Thyroid gland (tissue), 4 donors: ENCODE measurements at regions not wholly inside any gene's neighbourhood (a gene's known extent, or its start where the extent isn't known, plus 50 kb on each side); places are given as distances from the start of the nearest gene placed in this dataset.
"Not testable (repeated sequence)": the region's sequence is repeated elsewhere in the genome, so short reads cannot be mapped to it uniquely, and the experiment has no call there.

ENCODE experiments used
- DNase-seq, 2 donors: peaks; one replicate each; pipeline ENCODE4 v3.0.0-alpha.2; 2019
- H3K27ac ChIP-seq, 3 donors: fragments of 200-600 bp; sonication (generic); 1 replicate in 2 of 3; 2 replicates in 1 of 3; pipeline ENCODE4 v1.5.1; 2016 to 2019; ENCODE audit warnings: mild to moderate bottlenecking in 1 of 3, moderate library complexity in 1 of 3
- H3K27me3 ChIP-seq: fragments of 200-600 bp; sonication (generic); one replicate; pipeline ENCODE4 v1.5.1; 2019
- H3K36me3 ChIP-seq, 2 donors: fragments of 200-600 bp; sonication (generic); one replicate each; pipeline ENCODE4 v1.5.1; 2016 to 2019
- H3K4me1 ChIP-seq, 2 donors: fragments of 200-600 bp; sonication (generic); one replicate each; pipeline ENCODE4 v1.5.1; 2017 to 2019
- H3K4me3 ChIP-seq, 3 donors: fragments of 200-600 bp; sonication (generic); replicated peaks in 1 of 3; 1 replicate in 2 of 3; 2 replicates in 1 of 3; pipeline ENCODE4 v1.5.1; 2016; ENCODE audit warnings: mild to moderate bottlenecking in 1 of 3
- H3K9me3 ChIP-seq: fragments of 200-600 bp; sonication (generic); one replicate; pipeline ENCODE4 v1.5.1; 2017
- CTCF ChIP-seq, 6 experiments: fragments of 200-600 bp in 3 of 6; fragments of 450-650 bp in 3 of 6; sonication (generic) in 3 of 6; IDR thresholded peaks; one replicate each; pipeline ENCODE4 v1.5.1; 2016 to 2019; ENCODE audit warnings: antibody characterized with exemption in 6 of 6, mild to moderate bottlenecking in 2 of 6, inconsistent platforms in 1 of 6, moderate library complexity in 1 of 6
- POLR2A ChIP-seq, 2 donors: fragments of 450-650 bp; IDR thresholded peaks; one replicate each; pipeline ENCODE4 v1.6.1; 2017; ENCODE audit warnings: antibody characterized with exemption in 2 of 2, mild to moderate bottlenecking in 2 of 2, moderate library complexity in 1 of 2
- WGBS, 2 donors: methylation state at CpG; one replicate each; pipeline ENCODE4 v1.1.5; 2017; 5-methylcytosine and 5-hydroxymethylcytosine counted together
- intact Hi-C: fragments of 100-400 bp; cut with DNase I; formaldehyde crosslinking; loops from one replicate; pipeline ENCODE4 v1.15.1; 2023

- no peak overlapping the region for H3K27ac ChIP-seq
- no peak overlapping the region for H3K4me3 ChIP-seq
- no peaks in the 10 kb centered on the region for H3K27me3 ChIP-seq
- H3K4me1 ChIP-seq = no peaks in the 10 kb centered on the region
- intact Hi-C loops = no loop called here
- no peaks in the 10 kb centered on the region for H3K9me3 ChIP-seq
- WGBS, 2 donors = 93 to 94% methylated on average over 2 of the region's 2 CpGs
- DNase-seq = no peak
- H3K36me3 ChIP-seq = no peaks in the 10 kb centered on the region
- no peak for TF ChIP-seq POLR2A (IDR thresholded peaks at IDR 0.05)
- no peak for TF ChIP-seq CTCF (IDR thresholded peaks at IDR 0.05)
These were observed 142.9 kb downstream of the DIRAS2 start for GRCh38 chr9:90499761-90500160.

GRCh38 chr9:90502134-90502533 lies 140.5 kb downstream of the DIRAS2 start:
- Histone ChIP-seq H3K4me1 (no peaks in the 10 kb centered on the region), H3K36me3 (no peaks in the 10 kb centered on the region), H3K4me3 (no peak overlapping the region), H3K27ac (no peak overlapping the region), H3K9me3 (no peaks in the 10 kb centered on the region), H3K27me3 (no peaks in the 10 kb centered on the region)
- TF ChIP-seq CTCF (IDR thresholded peaks at IDR 0.05) (no peak), POLR2A (IDR thresholded peaks at IDR 0.05) (no peak)
- DNase-seq = no peak
- WGBS, 2 donors = 81 to 92% methylated on average over 4 of the region's 4 CpGs
- intact Hi-C loops = no loop called here

GRCh38 chr9:90504486-90504885 lies 138.1 kb downstream of the DIRAS2 start:
- TF ChIP-seq CTCF (IDR thresholded peaks at IDR 0.05) = no peak
- no peak for TF ChIP-seq POLR2A (IDR thresholded peaks at IDR 0.05)
- Histone ChIP-seq H3K4me3 (no peak overlapping the region), H3K36me3 (no peaks in the 10 kb centered on the region), H3K27me3 (no peaks in the 10 kb centered on the region), H3K9me3 (no peaks in the 10 kb centered on the region), H3K27ac (no peak overlapping the region), H3K4me1 (no peaks in the 10 kb centered on the region)
- no peak for DNase-seq
- intact Hi-C loops = no loop called here

- TF ChIP-seq CTCF (IDR thresholded peaks at IDR 0.05) (no peak), POLR2A (IDR thresholded peaks at IDR 0.05) (no peak)
- Histone ChIP-seq H3K4me3 (no peak overlapping the region), H3K4me1 (no peaks in the 10 kb centered on the region), H3K9me3 (no peaks in the 10 kb centered on the region), H3K36me3 (no peaks in the 10 kb centered on the region), H3K27me3 (no peaks in the 10 kb centered on the region), H3K27ac (no peak overlapping the region)
- intact Hi-C loops = no loop called here
- 82 to 97% methylated on average over 1 of the region's 1 CpG for WGBS, 2 donors
- DNase-seq = no peak
These were observed 136.9 kb downstream of the DIRAS2 start for GRCh38 chr9:90505695-90506094.

GRCh38 chr9:90506402-90506801 lies 136.2 kb downstream of the DIRAS2 start:
- DNase-seq, H3K27ac ChIP-seq, H3K27me3 ChIP-seq, H3K4me3 ChIP-seq, H3K36me3 ChIP-seq, H3K4me1 ChIP-seq, intact Hi-C loops, H3K9me3 ChIP-seq: not testable (repeated sequence)
- 93 to 95% methylated on average over 4 of the region's 4 CpGs for WGBS, 2 donors

- Histone ChIP-seq H3K4me3 (no peak overlapping the region), H3K4me1 (no peaks in the 10 kb centered on the region), H3K36me3 (no peaks in the 10 kb centered on the region), H3K9me3 (no peaks in the 10 kb centered on the region), H3K27ac (no peak overlapping the region), H3K27me3 (no peaks in the 10 kb centered on the region)
- intact Hi-C loops = no loop called here
- TF ChIP-seq POLR2A (IDR thresholded peaks at IDR 0.05) = no peak
- no peak for TF ChIP-seq CTCF (IDR thresholded peaks at IDR 0.05)
- WGBS, 2 donors = 86 to 97% methylated on average over 2 of the region's 2 CpGs
- no peak for DNase-seq
These were observed 135.0 kb downstream of the DIRAS2 start for GRCh38 chr9:90507621-90508020.
